SH-SY5Y (cell line): ENCODE measurements at regions not wholly inside any gene's neighbourhood (a gene's known extent, or its start where the extent isn't known, plus 50 kb on each side); places are given as distances from the start of the nearest gene placed in this dataset.

Experiments
- GATA2 ChIP-seq: IDR thresholded peaks from 2 replicates; pipeline ENCODE4 v1.6.1; 2011; ENCODE audit warnings: mild to moderate bottlenecking, low read depth, low read length
- GATA3 ChIP-seq: IDR thresholded peaks from 2 replicates; pipeline ENCODE4 v1.6.1; 2011; ENCODE audit warnings: low read depth, mild to moderate bottlenecking, low read length, moderate library complexity

DNA sequence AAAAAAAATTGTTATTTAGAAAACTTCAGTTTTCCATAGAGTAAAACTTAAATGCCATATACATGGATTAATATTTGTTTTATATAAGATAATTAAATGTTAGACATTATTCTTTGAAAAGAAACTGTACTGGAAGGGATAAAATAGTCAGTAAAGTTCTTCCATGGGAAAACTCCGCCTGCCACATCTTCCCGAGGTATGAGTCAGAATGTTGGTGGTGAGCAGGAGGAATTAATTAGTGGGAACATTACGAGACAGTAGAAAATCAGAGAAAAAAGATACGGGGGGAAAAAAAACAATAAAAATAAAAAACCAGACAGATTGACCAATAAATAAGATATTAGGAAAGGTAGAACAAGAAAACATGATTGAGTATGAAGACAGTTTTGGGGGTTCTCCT lies 930.3 kb upstream of the C9orf72 start:
- TF ChIP-seq GATA2 (no peak), GATA3 (no peak)

DNA sequence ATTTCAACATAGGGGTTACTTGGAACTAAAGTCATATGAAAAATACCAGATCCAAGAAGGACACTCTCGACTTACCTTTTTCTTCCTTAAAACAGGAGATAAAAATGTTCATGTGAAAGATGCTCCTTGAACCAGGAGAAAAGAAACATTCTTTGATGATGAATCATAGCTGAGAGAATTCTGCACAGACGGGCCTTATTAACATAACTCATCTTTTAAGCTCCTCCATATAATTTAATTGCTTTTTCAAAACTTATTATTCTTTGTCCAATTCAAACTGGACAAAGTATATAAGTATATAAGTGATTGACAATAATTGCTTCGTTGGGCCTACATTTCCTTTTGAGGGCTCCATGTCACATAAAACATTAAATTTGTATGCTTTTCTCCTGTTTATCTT lies 945.2 kb upstream of the C9orf72 start:
- no peak for TF ChIP-seq GATA2
- no peak for TF ChIP-seq GATA3

DNA sequence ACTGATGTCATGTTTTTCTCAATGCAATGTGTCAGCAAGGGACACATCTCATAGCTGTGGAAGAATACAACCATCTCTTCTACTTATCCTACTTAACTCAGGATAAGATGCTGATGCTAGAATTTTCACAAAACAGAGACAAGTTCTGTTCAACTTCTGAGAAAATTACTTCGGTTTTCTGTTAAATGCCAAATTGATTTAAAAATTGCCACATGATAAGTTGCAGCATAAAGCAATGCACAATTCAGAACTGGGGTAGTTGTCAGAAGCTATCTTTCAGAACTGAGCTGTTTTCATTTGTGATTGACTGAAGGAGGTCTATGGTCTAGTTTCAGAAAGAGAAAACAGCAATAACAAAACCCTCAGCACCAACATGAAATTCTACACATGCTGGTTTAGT lies 954.8 kb upstream of the C9orf72 start:
- TF ChIP-seq GATA3 (no peak), GATA2 (no peak)

DNA sequence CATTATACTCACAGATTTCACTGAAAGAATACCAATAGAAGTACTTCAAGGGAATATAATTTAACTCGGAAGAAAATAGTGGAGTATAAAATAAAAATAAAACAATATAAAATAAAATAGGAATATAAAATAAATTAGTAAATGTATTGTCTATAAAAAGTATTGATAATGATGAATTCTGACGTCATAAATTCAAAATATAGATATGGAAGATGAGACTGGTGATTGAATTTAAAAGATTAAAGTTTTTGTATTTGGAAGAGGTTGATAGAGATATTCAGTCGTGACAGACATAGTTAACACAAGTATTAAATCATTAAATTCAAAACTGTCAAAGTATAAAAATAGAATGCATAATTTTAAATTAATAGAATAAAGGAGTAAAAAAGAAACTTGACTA lies 964.9 kb upstream of the C9orf72 start:
- TF ChIP-seq GATA3 (no peak), GATA2 (no peak)

DNA sequence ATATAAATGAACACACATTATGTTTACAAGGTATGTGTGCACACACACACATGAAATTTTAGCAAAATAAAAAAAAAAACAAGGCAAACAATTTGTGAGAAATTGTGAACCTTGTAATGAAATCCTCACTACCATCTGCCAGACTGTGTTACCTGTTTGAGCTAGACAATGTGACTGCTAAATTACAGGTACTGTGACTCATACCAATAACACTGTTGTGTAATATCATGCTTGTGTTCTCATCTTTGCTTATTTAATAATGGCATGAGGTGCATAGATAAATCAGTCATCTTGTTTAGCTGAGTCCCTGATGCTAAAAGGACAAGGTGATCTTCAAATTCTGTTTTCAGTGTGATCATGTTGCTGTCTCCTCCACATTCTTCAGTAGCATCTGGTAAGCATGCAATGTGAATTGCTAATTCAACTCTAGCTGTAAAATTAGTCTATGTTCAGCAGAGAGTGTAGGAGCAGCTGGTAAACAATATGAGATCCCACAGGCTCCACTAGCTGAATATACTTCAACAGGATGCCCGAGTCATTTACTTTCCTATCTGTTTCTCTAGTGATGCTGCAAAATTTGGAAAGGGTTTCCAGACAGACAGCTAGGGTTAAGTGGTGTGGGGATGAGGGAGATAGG lies 966.3 kb upstream of the C9orf72 start:
- TF ChIP-seq GATA3 = no peak
- no peak for TF ChIP-seq GATA2

DNA sequence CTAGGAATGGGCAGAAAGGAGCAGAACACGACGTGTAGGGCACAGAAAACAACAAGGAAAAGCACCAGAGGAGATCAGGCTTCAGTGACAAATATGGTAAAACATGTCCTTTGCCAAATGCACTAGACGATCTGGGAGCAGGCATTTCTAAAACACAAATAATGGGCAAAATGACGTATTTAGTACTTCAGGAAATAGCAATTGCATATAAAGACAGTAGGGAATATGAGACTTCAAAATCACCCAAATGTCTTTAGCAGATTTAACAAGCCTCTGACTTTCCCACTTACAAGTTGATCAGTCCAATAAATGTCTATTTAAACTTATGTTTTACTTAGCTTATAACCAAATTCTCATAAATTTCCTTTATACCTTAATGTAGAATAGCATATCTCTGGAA lies 969.6 kb upstream of the C9orf72 start:
- TF ChIP-seq GATA2 (no peak), GATA3 (no peak)

DNA sequence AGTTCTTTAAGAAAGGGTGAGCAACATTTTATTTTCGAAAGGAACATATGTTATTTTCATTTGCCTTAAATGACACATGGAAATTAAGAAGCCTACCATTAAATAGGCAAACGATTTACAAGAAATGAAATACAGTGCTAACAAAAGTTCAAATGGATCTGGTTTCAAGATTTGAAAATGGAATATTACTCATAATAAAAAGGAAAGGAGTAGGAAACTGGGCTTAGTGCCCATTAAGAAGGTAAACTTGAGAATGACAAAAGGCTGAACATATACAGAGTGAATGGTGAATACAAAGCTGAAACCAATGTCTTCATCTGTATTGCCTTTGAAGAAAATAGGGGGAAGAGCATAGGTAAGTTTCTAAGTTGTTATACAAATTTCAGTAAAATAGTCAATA lies 974.2 kb upstream of the C9orf72 start:
- no peak for TF ChIP-seq GATA3
- TF ChIP-seq GATA2 = no peak

DNA sequence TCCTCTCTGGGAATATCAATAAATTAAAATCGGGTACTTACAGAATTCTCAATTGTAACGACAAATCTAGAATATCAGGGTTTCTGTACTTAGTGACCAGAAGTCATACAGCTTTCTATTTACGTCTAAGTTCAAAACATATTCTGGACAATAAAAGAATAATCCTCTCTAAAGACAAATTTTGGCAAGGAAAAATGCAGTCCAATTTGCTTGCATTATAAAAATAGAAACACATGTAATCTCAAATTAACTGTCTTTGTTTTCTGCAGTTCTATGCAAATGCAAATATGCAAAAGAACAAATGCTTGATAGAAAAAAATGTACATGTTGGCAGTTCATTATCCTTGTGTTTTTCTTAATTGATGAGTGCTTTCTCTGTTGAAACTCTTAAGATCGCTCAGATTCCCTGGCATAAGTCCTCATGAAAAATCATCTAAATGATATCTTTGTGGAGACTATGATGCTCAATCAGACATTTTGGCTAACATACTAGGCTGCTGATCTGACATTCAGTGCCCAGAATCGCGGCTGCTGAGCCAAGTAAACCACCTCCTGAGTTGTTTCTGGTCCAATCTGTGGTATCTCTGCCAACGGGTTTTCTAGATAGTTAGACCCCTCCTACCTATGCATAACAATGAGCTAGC lies 990.1 kb upstream of the C9orf72 start:
- TF ChIP-seq GATA3 (no peak), GATA2 (no peak)

DNA sequence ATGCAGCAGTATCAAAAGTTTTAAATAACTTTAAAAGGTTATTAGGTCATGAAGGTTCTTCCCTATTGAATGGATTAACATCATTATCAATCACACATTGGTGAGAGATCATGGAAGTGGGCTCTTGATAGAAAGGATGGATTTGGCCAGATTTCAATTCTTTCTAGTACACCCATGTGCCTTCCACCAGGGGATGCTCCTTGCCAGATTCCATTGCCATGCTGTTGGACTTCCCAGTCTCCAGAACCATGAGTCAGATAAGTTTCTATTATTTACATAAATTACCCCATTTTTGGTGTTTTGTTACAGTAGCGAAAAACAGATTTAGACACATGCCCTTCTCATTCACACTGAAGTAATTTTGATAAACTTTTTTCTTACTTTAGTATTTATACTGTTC lies 1010.6 kb upstream of the C9orf72 start:
- TF ChIP-seq GATA2 (no peak), GATA3 (no peak)

DNA sequence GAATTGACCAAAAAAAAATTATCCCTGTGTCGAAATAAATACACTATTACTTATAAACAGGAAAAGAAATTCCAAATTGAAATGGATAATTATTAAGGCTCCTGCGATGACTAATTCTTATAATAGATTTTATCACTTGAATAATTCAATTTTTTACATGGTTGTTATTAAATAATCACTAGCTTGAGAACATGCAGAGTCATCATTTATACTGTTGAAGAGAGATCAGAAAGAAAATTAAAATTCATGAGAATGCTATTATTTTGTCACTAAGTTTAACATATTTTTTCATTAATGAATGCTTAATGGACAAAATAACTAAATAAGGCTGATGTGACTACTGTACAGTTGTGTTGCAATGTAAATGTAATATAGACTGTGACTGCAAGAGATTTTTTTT lies 1011.3 kb upstream of the C9orf72 start:
- TF ChIP-seq GATA2 (no peak), GATA3 (no peak)

DNA sequence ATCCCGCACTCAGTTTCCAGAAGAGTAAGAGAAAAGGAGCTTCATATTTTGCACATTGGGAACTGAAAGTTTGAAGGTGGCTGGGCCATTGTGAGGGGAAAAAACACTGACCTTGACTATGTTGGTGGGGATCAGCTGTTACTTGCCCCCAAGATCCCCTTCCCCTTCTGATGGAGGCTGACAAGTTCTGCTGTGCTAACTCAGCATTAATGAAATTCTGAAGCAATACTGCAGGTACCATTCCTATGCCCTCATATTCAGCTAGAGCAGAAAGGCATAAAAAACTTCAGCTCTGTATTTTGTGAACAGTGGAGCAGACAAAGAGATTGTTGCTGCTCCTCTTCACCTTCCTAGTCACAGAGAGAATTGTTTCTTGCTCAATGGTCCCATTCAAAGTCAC lies 1013.8 kb upstream of the C9orf72 start:
- no peak for TF ChIP-seq GATA2

DNA sequence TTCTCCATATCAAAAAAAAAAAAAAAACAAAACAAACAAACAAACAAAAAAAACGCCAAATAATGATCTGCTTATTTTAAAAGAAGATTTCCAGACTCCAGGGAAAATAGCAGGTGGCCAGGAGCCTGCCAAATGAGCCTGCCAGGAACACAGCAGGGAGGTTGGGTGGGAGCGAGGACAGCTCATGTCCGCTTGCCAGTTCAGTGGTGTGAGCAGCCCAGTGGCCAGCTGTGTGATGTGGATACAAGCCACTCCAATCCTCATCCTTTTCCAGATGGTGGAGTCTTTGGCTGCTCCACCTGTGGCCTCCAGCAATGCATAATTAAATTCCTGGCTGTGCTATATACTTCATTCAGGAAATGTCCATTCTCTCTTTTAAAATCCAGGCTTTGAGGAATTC lies 1025.1 kb upstream of the C9orf72 start:
- TF ChIP-seq GATA3 (no peak), GATA2 (no peak)

DNA sequence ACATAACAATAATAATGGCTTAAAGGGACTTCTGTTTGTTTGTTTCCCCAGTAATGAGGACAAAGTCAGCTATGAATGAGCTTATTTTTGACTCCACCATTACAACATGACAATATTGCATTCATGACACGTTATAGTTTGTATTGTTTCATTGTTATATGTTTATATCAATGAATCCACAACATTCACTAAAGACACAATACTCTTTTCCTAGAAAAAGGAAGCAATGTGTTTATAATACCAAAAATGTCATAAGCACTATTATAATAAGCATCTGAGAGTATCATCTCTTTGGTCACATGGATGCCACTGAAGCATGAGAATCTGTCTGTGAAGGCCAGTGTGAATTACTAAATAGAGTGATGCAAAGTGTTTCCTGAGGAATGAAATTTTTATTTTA lies 1026.9 kb upstream of the C9orf72 start:
- no peak for TF ChIP-seq GATA3
- TF ChIP-seq GATA2 = no peak

DNA sequence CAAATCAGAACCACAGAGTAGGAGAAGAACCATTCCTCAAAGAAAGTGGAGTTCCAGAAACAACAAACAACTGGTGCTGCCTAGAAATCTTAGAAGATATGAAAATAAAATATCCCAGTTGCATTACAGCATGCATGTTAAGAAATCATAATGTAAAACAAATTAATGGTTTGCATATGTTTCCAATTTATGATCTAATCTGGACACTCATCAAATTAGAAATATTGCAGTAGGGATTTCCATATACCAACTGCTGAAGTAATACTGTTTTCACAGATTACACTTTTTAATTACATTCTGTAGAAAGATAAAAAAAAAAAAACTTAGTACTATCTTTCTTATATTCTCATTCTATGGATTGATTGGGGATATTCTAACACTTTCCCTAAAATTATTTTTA lies 1034.6 kb upstream of the C9orf72 start:
- TF ChIP-seq GATA3 (no peak), GATA2 (no peak)

DNA sequence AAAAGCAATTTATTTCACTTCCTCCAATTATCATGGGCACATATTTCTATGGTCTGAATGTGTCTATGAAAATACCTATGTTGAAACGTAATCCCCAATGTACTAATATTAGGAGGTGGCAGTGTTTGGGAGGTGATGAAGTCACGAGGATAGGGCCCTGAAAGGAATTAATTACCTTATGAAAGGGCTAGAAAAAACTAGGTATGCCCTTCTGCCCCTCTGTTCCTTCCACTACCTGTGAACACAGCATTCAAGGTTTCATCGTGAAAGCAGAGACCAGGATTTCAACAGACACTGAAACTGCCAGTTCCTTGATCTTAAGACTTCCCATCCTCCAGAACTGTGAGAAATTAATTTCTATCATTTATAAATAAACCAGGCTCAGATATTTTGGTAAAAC lies 1037.1 kb upstream of the C9orf72 start:
- TF ChIP-seq GATA2 = no peak
- no peak for TF ChIP-seq GATA3

DNA sequence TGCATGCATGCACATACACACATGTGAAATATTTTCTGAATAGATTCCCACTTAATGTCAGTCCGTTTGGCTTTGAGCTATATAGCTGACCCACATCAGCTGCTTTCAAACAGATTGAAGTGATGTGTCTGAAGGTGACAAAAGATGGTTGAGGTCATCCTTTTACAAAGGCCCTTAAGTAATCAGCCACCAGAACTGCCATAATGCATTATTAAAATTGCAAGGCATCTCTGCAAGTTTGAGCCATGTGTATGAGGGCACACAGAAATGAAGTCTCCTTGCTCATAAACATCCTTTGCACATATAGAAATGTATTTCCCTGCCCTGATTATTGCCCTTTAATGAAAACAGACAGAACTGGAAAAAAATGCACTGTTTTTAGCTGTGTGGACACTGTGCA lies 1043.0 kb upstream of the C9orf72 start:
- TF ChIP-seq GATA2 (no peak), GATA3 (no peak)
